K562 (cell line): ENCODE measurements at regions not wholly inside any gene's neighbourhood (a gene's known extent, or its start where the extent isn't known, plus 50 kb on each side); places are given as distances from the start of the nearest gene placed in this dataset.

Experiments used
- ATAC-seq: fragments of 200-7000 bp; cut with Tn5 transposase; 3 replicates; pipeline ENCODE4 v1.9.1; 2020; ENCODE audit warnings: moderate library complexity
- BruUV-seq: library from RNA; stranded (reverse); fragments of 400-500 nt; replicated peaks from 2 replicates; lab custom pipeline; 2021; lab: Mats Ljungman, UMichigan
- CTCF ChIA-PET: fragments of 300-600 bp; formaldehyde crosslinking; extraction: SDS; loops from one replicate; lab custom pipeline; 2021; ENCODE audit warnings: low intra/inter-chr PET ratio; lab: Yijun Ruan, JAX
- POLR2A ChIA-PET: fragments of 300-600, 350-650 bp; sonication (Branson Sonifier 250); formaldehyde crosslinking; extraction: SDS; loops from one replicate; lab custom pipeline; 2021; ENCODE audit warnings: antibody characterized with exemption, inconsistent platforms; lab: Yijun Ruan, JAX
- DNase-seq, 4 experiments: peaks; one replicate each; pipeline versions ENCODE4 v3.0.0 to v3.0.0-alpha.2; 2011 to 2018; ENCODE audit warnings: low spot score in 3 of 4, mixed read lengths in 3 of 4; ENCODE audit errors: extremely low read depth in 1 of 4
- FAIRE-seq: peaks from 2 replicates; lab custom pipeline; 2011; peaks lifted over from hg19 to GRCh38; lab: Jason Lieb, UNC
- H2AFZ ChIP-seq: 2 replicates; pipeline ENCODE4 v1.6.0; 2011; ENCODE audit warnings: low read depth, low read length, control low read depth, inconsistent platforms
- H3K27ac ChIP-seq: fragments of 200-600 bp; 3 replicates; pipeline ENCODE4 v1.8.0; 2011; ENCODE audit warnings: low read depth, mild to moderate bottlenecking, control low read depth, inconsistent platforms, low read length, moderate library complexity, mixed read lengths; ENCODE audit errors: extremely low read depth
- H3K27me3 ChIP-seq, 2 experiments: fragments of 300-600 bp in 1 of 2; 2 replicates in 1 of 2; 3 replicates in 1 of 2; pipeline versions ENCODE4 v1.6.0 to v1.8.0; 2011; ENCODE audit warnings: inconsistent platforms in 2 of 2, low read length in 2 of 2, mild to moderate bottlenecking in 1 of 2, mixed read lengths in 1 of 2, moderate library complexity in 1 of 2; ENCODE audit not compliant: control insufficient read depth in 2 of 2, insufficient read depth in 2 of 2
- H3K36me3 ChIP-seq: fragments of 300-600 bp; 3 replicates; pipeline ENCODE4 v1.8.0; 2011; ENCODE audit warnings: mild to moderate bottlenecking, low read length, inconsistent platforms; ENCODE audit not compliant: control insufficient read depth, insufficient read depth
- H3K4me1 ChIP-seq, 2 experiments: fragments of 200-600 bp in 1 of 2; replicated peaks in 1 of 2; 2 replicates in 1 of 2; 3 replicates in 1 of 2; pipeline versions ENCODE4 v1.5.1 to v1.8.0; 2011; ENCODE audit warnings: inconsistent platforms in 2 of 2, low read length in 2 of 2, mild to moderate bottlenecking in 1 of 2, mixed read lengths in 1 of 2, moderate library complexity in 1 of 2; ENCODE audit not compliant: control insufficient read depth in 2 of 2, insufficient read depth in 2 of 2
- H3K4me2 ChIP-seq: 2 replicates; pipeline ENCODE4 v1.6.1; 2011; ENCODE audit warnings: low read length, control low read depth, inconsistent platforms, mixed read lengths; ENCODE audit not compliant: insufficient read depth
- H3K4me3 ChIP-seq: fragments of 200-600 bp; sonication (generic), shearing (Covaris generic); 2 replicates; pipeline ENCODE4 v1.5.1; 2016; ENCODE audit warnings: control low read depth, inconsistent platforms
- H3K79me2 ChIP-seq: fragments of 200-600 bp; 3 replicates; pipeline ENCODE4 v1.8.0; 2011; ENCODE audit warnings: low read length, inconsistent platforms; ENCODE audit not compliant: control insufficient read depth, insufficient read depth
- H3K9ac ChIP-seq, 2 experiments: 2 replicates each; pipeline versions ENCODE4 v1.6.0 to v1.6.1; 2011; ENCODE audit warnings: low read depth in 2 of 2, low read length in 2 of 2, control low read depth in 1 of 2, inconsistent platforms in 1 of 2, mild to moderate bottlenecking in 1 of 2, mixed read lengths in 1 of 2; ENCODE audit not compliant: insufficient read depth in 1 of 2
- H3K9me1 ChIP-seq: one replicate; pipeline ENCODE4 v1.6.0; 2011; ENCODE audit warnings: inconsistent platforms, mild to moderate bottlenecking, low read length, moderate library complexity; ENCODE audit not compliant: control insufficient read depth, insufficient read depth
- H3K9me3 ChIP-seq: replicated peaks from 2 replicates; pipeline ENCODE4 v1.5.1; 2011; ENCODE audit warnings: low read depth, low read length, inconsistent platforms; ENCODE audit not compliant: control insufficient read depth, insufficient read depth
- H4K20me1 ChIP-seq: replicated peaks from 2 replicates; pipeline ENCODE4 v1.6.1; 2011; ENCODE audit warnings: low read length, inconsistent platforms, mixed read lengths; ENCODE audit not compliant: control insufficient read depth, insufficient read depth
- CCAR2 ChIP-seq: fragments of 200-400 bp; formaldehyde crosslinking; IDR thresholded peaks from 2 replicates; pipeline ENCODE4 v1.6.1; 2017; ENCODE audit warnings: mild to moderate bottlenecking, low read depth, low read length
- CGGBP1 ChIP-seq: fragments of 250-450 bp; sonication (Bioruptor Pico); IDR thresholded peaks from 2 replicates; pipeline ENCODE4 v1.9.0; 2021; ENCODE audit warnings: mild to moderate bottlenecking
- E4F1 ChIP-seq: fragments of 250-450 bp; sonication (Bioruptor Pico); IDR thresholded peaks from 2 replicates; pipeline ENCODE4 v1.5.0; 2021; ENCODE audit warnings: mild to moderate bottlenecking, borderline replicate concordance
- HBP1 ChIP-seq: fragments of 450-650 bp; formaldehyde crosslinking; IDR thresholded peaks from 2 replicates; pipeline ENCODE4 v1.4.0; 2022; ENCODE audit warnings: missing genetic modification characterization
- POLR3A ChIP-seq: IDR thresholded peaks from 2 replicates; pipeline ENCODE4 v1.6.1; 2011; ENCODE audit warnings: borderline replicate concordance, mild to moderate bottlenecking, moderate library complexity; ENCODE audit not compliant: insufficient read length, insufficient read depth; ENCODE audit errors: extremely low read depth
- STAT6 ChIP-seq: sonication (generic); formaldehyde crosslinking; IDR thresholded peaks from 2 replicates; pipeline ENCODE4 v1.8.1; 2023; ENCODE audit warnings: mild to moderate bottlenecking, missing genetic modification reagents
- TFAM ChIP-seq: fragments of 250-450 bp; sonication (Bioruptor Pico); conservative IDR thresholded peaks from 2 replicates; pipeline ENCODE4 v1.5.0; 2021; ENCODE audit warnings: mild to moderate bottlenecking, moderate library complexity
- THRB ChIP-seq: fragments of 450-650 bp; formaldehyde crosslinking; conservative IDR thresholded peaks from 2 replicates; pipeline ENCODE4 v1.4.0; 2022; ENCODE audit warnings: mild to moderate bottlenecking, missing genetic modification characterization
- ZHX1 ChIP-seq: fragments of 150-350 bp; conservative IDR thresholded peaks from 2 replicates; pipeline ENCODE4 v1.6.1; 2014; ENCODE audit warnings: low read length
- ZNF224 ChIP-seq: sonication (generic); formaldehyde crosslinking; IDR thresholded peaks from 2 replicates; pipeline ENCODE4 v1.8.0; 2022; ENCODE audit warnings: mild to moderate bottlenecking, missing genetic modification reagents
- ZNF778 ChIP-seq: fragments of 450-650 bp; formaldehyde crosslinking; IDR thresholded peaks from 2 replicates; pipeline ENCODE4 v1.4.0; 2020; ENCODE audit warnings: mild to moderate bottlenecking, moderate library complexity
- WGBS: fragments of 100-300 bp; shearing (Covaris generic); methylation state at CpG from one replicate; pipeline ENCODE4 v1.1.6; 2016; ENCODE audit warnings: low coverage, mixed read lengths; ENCODE audit not compliant: insufficient coverage; ENCODE audit errors: missing lambda C conversion rate; 5-methylcytosine and 5-hydroxymethylcytosine counted together
- in situ Hi-C: fragments of 300-500 bp; cut with MboI; formaldehyde crosslinking; loops from 4 replicates; pipeline ENCODE4 v1.15.0; 2018; ENCODE audit warnings: inconsistent platforms, mixed read lengths
- intact Hi-C: fragments of 100-400 bp; cut with micrococcal nuclease; formaldehyde crosslinking; loops from 2 replicates; pipeline ENCODE4 v1.14.2; 2022

GRCh38 chr17:45720386-45720785, 63.7 kb upstream of the CRHR1 start:
- in situ Hi-C loops = no loop called here
- Histone ChIP-seq H3K4me1 (no peaks in the 10 kb centered on the region), H2AFZ (no peak overlapping the region), H3K4me3 (no peak overlapping the region), H3K9me1 (no peaks in the 10 kb centered on the region), H3K36me3 (no peaks in the 10 kb centered on the region), H3K27ac (no peak overlapping the region), H3K79me2 (no peaks in the 10 kb centered on the region), H3K9ac (no peak overlapping the region), H3K27me3 (peaks cover 16 to 52% of the 10 kb centered on the region in 2 experiments; a peak in 3 of 5 replicates), H3K4me2 (no peak overlapping the region), H3K9me3 (no peaks in the 10 kb centered on the region), H4K20me1 (no peaks in the 10 kb centered on the region; the same call in 1 of the 2 replicates)
- WGBS = 1% methylated on average over 11 of the region's 11 CpGs
- no peak for ATAC-seq
- ChIA-PET CTCF (interaction anchor here (0.6 to 1.0 kb wide), 3 partner anchors 27 to 1800 kb away, joined by 3 to 5 read pairs (median 4); no protein-coding TSS in a partner anchor), POLR2A (no interaction called here)
- DNase-seq = no peak
- BruUV-seq = no TSS peak
- intact Hi-C loops = loop anchor here (10.0 kb wide), 1 partner anchor 76 kb away; no protein-coding TSS in a partner anchor
- no peak for FAIRE-seq
- TF ChIP-seq CGGBP1 (CRISPR knock-in tag) = no peak
- TF ChIP-seq TFAM (CRISPR knock-in tag) = no peak
- no peak for TF ChIP-seq THRB (CRISPR knock-in tag)
- no peak for TF ChIP-seq ZHX1
- TF ChIP-seq STAT6 (CRISPR knock-in tag) = no peak
- TF ChIP-seq CCAR2 = no peak
- TF ChIP-seq POLR3A = no peak
- TF ChIP-seq HBP1 (CRISPR knock-in tag) = no peak
- TF ChIP-seq ZNF224 (CRISPR knock-in tag) = no peak
- no peak for TF ChIP-seq ZNF778 (CRISPR knock-in tag)
- TF ChIP-seq E4F1 (CRISPR knock-in tag) = no peak
